DLD1 (cell line): ENCODE measurements at regions not wholly inside any gene's neighbourhood (a gene's known extent, or its start where the extent isn't known, plus 50 kb on each side); places are given as distances from the start of the nearest gene placed in this dataset.

Source experiments
- in situ Hi-C: cut with HindIII; loops from 2 replicates; pipeline ENCODE4 v1.10.0; 2017; ENCODE audit warnings: low sequenced_read_pairs

GRCh38 chr10:78699971-78700370 is 368.8 kb upstream of the ZMIZ1 start:
- in situ Hi-C loops: no loop called here

GRCh38 chr10:78700413-78700812 is 368.4 kb upstream of the ZMIZ1 start:
- in situ Hi-C loops: no loop called here

- in situ Hi-C loops: no loop called here
Observed at GRCh38 chr10:78700816-78701520, 367.8 kb upstream of the ZMIZ1 start.

GRCh38 chr10:78702186-78702585 is 366.6 kb upstream of the ZMIZ1 start:
- in situ Hi-C loops: no loop called here

- in situ Hi-C loops: no loop called here
Observed at GRCh38 chr10:78702876-78703275, 365.9 kb upstream of the ZMIZ1 start.

- in situ Hi-C loops: no loop called here
Observed at GRCh38 chr10:78703593-78703992, 365.2 kb upstream of the ZMIZ1 start.

- in situ Hi-C loops: no loop called here
Observed at GRCh38 chr10:78706256-78706655, 362.5 kb upstream of the ZMIZ1 start.

GRCh38 chr10:78706726-78707540 is 361.8 kb upstream of the ZMIZ1 start:
- in situ Hi-C loops: no loop called here

- in situ Hi-C loops: no loop called here
Observed at GRCh38 chr10:78707745-78708144, 361.0 kb upstream of the ZMIZ1 start.

GRCh38 chr10:78712147-78712546 is 356.6 kb upstream of the ZMIZ1 start:
- in situ Hi-C loops: no loop called here

GRCh38 chr10:78713659-78714058 is 355.1 kb upstream of the ZMIZ1 start:
- in situ Hi-C loops: no loop called here

- in situ Hi-C loops: no loop called here
Observed at GRCh38 chr10:78714225-78714624, 354.5 kb upstream of the ZMIZ1 start.

- in situ Hi-C loops: no loop called here
Observed at GRCh38 chr10:78715435-78715834, 353.3 kb upstream of the ZMIZ1 start.

GRCh38 chr10:78716043-78716660 is 352.6 kb upstream of the ZMIZ1 start:
- in situ Hi-C loops: no loop called here

- in situ Hi-C loops: no loop called here
Observed at GRCh38 chr10:78717200-78717599, 351.6 kb upstream of the ZMIZ1 start.

- in situ Hi-C loops: no loop called here
Observed at GRCh38 chr10:78718032-78718572, 350.7 kb upstream of the ZMIZ1 start.

GRCh38 chr10:78719276-78719675 is 349.5 kb upstream of the ZMIZ1 start:
- in situ Hi-C loops: no loop called here

GRCh38 chr10:78720091-78720490 is 348.7 kb upstream of the ZMIZ1 start:
- in situ Hi-C loops: no loop called here

GRCh38 chr10:78721231-78721630 is 347.5 kb upstream of the ZMIZ1 start:
- in situ Hi-C loops: no loop called here

- in situ Hi-C loops: loop anchor here (5.0 kb wide), 1 partner anchor 38 kb away; no protein-coding TSS in a partner anchor
Observed at GRCh38 chr10:78724846-78725245, 343.9 kb upstream of the ZMIZ1 start.

GRCh38 chr10:78726171-78726570 is 342.6 kb upstream of the ZMIZ1 start:
- in situ Hi-C loops: loop anchor here (5.0 kb wide), 1 partner anchor 39 kb away; no protein-coding TSS in a partner anchor
